Left lobe of liver (tissue), 2 donors: ENCODE measurements at regions not wholly inside any gene's neighbourhood (a gene's known extent, or its start where the extent isn't known, plus 50 kb on each side); places are given as distances from the start of the nearest gene placed in this dataset.
"Not testable (repeated sequence)": the region's sequence is repeated elsewhere in the genome, so short reads cannot be mapped to it uniquely, and the experiment has no call there.

ENCODE experiments used
- ATAC-seq: fragments of 200-7000 bp; cut with Tn5 transposase; one replicate; pipeline ENCODE4 v1.9.1; 2020; ENCODE audit warnings: mild to moderate bottlenecking, moderate library complexity
- DNase-seq: peaks from one replicate; pipeline ENCODE4 v3.0.0-alpha.2; 2020; ENCODE audit warnings: low spot score
- donor health status: DM: no; HTN: no; CAD: no; lungs with moderate emphysema.
- donor health status: DM: no; HTN: yes; CAD: no.

DNA sequence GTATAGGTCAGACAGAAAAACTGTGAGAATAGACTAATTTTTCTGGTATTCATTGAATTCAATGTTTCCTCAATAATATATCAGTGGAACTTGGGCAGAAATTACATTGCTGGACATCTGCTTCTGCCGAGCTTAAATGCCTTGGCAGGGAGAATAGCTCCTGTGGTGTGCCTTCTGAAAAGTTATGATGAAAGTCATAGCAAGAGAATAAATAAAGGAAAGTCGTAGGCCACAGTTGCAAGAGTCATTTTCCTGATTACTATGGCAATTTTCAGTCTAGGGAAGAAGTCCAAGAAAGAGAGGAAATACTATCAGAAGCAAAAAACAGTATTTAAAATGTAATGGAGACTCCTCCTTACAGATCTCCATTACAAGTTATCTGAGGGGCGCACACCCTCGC is 1596.1 kb upstream of the WWC1 start:
- no peak for ATAC-seq
- DNase-seq = no peak

DNA sequence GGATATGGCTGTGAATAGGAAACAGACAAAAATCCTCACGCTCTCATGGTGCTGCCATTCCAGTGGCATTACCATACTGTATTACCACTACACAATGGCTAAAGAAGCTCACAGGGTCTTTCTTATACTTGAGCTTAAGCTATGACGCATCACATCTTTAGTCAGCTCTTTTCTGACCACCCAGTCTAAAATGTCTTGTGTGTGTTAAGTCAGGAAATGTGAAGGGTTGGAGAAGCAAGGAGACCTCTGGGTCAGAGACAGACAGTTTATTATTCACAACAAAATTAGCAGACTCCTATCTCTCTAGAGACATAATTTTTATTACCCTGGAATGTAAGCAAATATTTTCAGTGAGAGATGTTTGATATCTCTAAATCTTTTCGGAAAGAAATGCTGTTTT is 1583.2 kb upstream of the WWC1 start:
- no peak for DNase-seq
- no peak for ATAC-seq

DNA sequence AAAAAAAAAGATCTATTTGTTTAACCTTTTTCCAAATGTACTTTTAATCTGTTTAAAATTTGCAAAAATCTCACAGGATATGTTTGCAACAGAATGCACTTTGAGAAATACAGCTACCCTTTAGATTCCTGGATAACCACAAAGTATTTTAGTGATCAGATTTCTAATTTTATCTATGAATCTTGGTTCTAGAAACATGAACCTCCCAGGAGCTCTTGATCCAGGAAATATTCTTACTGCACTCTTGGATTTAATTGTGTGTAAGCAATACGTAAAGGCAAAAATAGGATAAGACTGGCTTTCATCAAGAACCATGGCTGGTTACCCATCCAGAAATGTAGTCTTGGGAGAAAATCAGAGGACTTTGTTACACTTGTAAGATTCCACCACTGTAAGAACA is 1581.8 kb upstream of the WWC1 start:
- no peak for DNase-seq
- ATAC-seq = no peak

DNA sequence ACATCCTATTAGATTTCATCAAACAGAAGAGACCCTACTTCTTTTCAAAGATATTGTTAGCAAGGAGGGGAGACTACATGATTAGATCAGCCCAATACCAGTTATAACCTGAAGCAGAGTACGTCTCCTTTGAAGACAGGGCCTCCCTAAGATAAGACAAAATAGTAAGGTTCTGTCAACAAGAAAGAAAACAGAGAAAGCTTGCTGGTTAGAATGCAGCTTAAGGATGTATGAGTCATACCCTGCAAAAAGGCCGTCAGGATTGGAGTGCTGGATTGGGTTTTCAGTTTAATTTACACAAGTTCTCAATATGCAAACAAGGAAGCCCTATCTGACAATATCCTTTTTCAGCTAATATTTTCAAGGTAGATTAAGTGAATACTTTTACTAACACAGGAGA is 1581.2 kb upstream of the WWC1 start:
- DNase-seq (no peak), ATAC-seq (no peak)

DNA sequence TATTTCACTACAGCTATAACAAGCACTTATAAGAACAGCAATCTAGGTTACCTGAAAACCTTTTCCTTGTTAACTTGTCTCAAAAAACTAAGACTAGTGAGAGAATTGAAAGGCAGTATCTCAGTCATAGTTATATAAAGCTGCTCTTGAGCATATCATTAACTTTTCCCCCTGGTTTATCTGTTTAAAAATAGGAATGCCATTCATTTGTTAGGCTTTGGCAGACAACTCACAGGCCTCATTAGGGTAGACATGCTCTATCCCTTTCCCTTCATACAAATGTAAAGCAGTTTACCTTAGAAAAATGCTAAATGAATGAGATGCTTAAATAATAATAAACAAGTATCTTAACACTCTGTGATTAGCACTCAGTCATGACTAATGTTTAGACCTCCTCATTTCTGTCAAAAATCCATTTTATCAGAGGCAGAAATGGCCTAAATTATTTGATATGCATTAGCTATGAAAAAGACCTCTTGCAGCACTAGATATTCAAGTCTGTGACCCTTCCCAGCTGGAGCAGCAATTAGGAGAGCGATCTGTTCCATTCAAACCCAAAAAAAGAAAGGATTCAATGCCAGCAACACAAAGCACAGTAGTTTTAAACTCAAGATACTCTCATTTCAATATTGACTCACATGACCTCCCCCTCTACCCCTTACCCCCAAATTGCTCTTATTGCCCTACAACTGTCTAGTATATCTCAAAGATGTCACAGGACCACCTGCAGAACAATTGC is 1578.8 kb upstream of the WWC1 start:
- ATAC-seq (no peak), DNase-seq (no peak)

DNA sequence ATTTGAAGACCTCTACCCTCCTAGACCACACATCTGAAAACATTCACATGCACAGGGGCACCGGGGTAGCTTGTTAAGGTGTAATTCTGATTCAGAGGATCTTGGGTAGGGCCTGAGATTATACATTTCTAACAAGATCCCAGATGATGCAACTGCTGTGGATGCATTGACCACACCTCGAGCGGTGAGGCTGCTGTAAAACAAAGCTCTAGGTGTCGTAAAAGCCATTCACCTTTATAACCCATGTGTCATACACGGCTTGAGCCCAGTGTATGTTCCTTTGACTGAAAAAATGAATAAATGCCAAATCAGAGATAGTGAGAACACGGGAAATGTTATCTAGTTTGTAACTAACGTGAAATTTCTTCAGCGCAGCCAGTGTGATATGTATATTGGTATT is 1578.2 kb upstream of the WWC1 start:
- no peak for DNase-seq
- no peak for ATAC-seq

DNA sequence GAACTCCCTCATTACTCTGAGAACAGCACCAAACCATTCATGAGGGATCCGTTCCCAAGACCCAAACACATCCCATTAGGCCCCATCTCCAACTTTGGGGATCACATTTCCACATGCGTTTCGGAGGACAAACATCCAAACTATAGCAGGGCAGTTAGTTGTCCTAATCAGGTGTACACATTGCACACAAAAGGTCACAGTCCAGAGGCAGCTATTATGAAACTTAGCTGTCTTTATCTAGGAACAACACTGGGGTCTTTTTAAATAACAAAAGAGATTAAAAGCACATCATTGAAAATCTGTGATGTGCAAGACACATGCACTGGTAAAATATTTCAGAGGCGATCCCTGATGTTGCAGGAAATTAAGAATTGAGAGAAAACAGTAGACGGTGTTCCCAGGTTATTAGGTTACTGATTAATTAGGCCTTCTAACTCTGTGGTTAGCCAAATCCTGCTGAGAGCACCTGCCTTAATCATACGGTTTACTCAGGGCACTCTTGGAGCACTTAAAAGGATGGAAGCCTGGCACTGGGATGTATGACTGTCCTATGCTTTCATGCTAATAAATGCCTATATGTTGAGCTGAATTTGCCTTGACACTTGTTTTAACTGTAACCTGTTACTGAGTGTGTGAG is 1574.5 kb upstream of the WWC1 start:
- DNase-seq (peak; percentile 62), ATAC-seq (peak; percentile 94)

DNA sequence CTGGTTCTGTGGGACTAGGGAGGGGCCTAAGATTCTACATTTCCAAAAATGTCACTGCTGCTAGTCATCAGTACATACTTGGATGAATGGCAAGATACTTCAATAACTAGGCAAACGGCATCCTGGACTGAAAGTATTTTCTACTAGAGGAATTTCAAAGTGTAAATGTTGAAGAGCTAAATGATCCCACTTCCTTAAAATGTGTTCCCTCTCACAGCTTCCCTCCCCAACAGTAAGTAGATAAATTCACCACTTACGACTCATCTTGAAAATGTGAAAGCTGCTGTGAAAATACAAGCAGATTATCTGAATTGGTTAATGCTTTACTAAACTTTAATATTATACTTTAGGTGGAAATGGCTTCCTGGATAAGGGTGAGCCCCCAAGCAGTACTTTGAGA is 1571.5 kb upstream of the WWC1 start:
- DNase-seq = no peak
- no peak for ATAC-seq

DNA sequence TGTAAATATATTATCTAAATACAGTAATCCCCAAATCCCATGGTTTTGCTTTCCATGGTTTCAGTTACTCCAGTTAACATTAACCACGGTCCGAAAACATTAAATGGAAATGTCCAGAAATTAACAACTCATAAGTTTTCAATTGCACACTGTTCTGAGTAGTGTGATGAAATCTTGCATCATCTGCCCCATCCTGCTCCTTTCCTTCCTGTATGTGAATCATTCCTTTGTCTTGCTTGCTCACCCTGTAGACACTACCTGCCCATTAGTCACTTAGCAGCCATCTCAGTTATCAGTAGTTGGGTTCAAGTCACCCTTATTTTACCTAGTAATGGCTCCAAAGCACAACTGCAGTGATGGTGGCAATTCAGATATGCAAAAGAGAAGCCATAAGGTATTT is 1568.5 kb upstream of the WWC1 start:
- ATAC-seq = no peak

DNA sequence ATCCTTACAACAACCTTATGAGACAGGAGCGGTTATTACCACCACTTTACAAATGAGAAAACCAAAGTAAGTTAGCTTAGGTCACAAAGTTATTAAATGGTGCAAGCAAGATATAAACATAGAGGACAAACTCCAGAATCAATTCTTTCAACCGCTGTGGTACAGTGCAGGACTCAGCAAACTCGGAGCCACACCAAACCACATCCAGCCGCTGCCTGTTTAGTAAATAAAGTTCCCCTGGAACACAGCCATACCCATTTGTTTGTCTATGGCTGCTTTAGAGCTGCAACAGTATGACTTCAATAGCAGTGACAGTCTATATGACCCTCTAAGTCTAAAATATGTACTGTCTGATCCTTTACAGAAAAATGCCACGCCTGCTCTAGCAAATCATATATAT is 1567.2 kb upstream of the WWC1 start:
- ATAC-seq (peak; percentile 91), DNase-seq (peak; percentile 73)

More for the DNA sequence above, 1568.5 kb upstream of the WWC1 start:
- no peak for DNase-seq

DNA sequence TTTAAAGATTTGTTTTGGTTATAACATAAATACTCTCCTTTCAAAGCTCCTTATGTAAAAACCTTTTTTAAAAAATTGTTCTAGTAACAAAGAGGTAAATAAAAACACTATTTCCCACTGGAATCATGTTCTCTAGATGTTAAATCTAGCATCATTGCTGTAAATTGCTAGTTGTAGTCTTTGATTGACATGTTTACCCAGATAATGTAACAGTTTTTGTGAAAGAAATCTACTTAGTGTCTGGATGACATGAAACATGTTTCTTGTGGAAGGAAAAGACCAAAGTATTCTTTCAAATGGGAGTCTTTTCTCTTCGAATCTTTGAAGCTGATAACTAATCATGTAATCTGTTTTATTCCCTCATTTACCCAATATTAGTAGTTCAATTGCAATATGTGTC is 1565.9 kb upstream of the WWC1 start:
- ATAC-seq (no peak), DNase-seq (no peak)

DNA sequence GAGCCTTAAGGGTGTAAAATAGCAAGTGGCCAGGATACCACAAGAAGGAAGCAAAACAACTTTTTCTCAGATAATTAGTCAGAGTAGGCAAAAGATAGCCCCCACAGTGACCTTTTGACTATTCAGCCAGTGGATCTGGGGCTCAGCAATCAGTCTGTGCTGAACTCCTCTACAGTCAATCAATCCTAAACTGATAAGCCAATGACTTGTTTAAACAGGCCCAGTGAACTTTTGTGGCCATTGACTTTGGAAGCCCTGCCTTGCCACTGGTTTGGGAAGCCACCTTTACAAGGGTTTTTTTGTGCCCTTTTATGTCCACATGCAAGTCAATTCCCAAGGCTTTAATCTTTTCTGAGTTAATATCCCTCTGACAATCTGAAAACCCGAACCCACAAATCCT is 1565.0 kb upstream of the WWC1 start:
- peak; percentile 90 for ATAC-seq
- peak; percentile 55 for DNase-seq

DNA sequence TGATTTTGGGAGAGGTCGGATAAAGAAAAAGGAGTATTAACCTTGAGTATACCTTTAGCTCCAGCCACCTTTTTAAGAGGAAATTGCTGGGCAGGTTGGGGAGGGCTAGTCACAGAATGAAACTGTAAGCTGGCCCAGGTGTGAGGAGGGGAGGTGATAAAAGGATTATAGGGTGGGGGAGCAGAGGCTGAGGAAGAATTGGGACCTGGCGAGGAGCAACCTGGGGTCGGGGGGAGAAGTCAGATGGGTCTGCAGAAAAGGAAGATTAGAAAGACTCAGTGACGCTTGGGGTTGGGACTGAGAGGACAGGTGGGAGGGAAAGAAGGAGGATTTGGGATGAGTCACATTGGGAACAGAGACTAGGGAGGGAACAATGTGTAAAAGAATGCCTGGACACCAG is 1548.5 kb upstream of the WWC1 start:
- not testable (repeated sequence) for ATAC-seq, DNase-seq

DNA sequence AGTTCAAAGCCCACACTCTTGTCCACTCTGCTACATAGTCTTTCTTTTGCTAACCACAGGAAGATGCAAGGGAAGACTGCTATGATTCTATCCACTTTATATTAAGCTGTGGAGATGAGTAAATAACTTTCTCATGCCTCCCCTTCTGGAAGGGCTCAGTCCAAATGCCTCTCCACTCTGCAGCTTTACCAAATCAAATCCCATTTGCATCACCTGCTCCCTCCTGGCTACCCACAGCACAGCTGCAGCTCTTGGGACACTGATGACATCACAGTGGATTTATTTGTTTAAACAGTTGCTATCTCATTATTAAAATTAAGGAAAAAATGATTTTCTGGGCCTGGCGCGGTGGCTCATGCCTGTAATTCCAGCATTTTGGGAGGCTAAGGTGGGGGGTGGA is 1544.9 kb upstream of the WWC1 start:
- DNase-seq (no peak), ATAC-seq (no peak)

DNA sequence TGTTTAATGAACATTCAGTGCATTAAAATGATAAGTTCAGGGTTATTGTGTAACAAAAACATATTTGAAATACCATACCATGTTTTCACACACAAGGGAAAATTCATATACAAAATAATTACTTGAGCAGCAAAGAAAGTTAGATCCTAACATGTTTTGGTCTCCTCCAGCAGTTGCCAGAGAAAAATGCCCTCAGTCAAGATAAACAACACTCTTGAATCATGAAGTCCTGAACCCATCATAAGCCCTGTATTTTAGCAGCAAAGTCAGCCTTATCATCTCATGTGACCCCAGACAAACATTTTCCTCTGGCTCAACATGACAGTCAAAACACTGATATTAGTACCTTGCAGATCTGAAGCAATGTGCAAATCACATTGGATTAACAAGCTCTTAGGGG is 1541.1 kb upstream of the WWC1 start:
- DNase-seq (no peak), ATAC-seq (no peak)

DNA sequence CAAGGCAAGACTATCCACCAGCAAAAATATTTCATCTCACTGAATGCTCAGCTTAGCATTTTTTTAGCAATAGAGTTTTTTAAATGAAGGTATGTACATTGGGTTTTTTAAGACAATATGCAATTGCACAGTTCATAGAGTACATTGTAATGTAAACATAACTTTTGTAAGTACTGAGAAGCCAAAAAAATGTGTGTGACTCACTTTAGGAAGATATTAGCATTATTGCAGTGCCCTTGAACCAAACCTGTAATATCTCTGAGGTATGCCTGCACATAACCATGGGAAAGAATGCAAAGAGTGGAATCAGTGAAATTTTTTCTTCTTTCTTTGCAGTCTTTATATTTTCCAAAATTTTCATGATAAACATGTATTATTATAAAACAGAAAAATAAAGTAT is 1533.3 kb upstream of the WWC1 start:
- ATAC-seq (no peak), DNase-seq (no peak)

DNA sequence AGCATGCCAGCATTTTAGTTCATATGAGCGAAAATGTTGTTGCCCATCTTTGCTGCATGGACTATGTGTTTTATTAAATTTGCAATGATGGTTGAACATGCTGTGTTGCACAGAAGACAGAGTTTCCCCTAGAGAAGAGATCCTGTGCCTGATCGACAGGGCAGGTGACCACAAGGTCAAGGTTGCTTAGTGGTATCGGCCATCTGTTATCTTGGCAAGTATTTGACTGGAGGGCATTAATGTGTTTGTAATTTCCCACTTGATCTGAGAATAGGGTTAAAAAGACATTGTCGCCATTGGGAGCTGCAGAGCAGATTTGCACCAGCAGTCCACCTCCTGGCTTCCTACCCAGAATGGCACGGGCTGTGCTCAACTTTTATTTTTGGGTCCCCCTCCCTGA is 1523.6 kb upstream of the WWC1 start:
- ATAC-seq (no peak), DNase-seq (no peak)

DNA sequence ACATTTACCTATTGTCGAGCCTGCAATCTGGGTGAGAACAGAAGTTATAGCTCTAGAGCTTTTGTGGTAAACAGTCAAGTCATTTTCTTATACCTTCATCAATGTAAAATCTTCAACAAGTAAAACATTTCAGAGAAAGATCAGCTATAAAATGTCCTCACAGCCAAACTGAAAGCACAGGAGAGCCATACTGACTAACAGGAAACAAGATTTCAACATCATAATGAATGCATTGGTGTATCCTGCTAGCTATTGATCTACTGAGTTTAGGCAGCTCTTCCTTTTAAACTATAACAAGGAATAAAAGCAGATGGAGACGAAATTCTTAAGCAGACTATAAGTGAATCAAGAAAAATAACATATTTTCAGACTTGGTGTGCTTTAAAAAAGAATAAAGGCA is 1522.9 kb upstream of the WWC1 start:
- DNase-seq (no peak), ATAC-seq (no peak)

DNA sequence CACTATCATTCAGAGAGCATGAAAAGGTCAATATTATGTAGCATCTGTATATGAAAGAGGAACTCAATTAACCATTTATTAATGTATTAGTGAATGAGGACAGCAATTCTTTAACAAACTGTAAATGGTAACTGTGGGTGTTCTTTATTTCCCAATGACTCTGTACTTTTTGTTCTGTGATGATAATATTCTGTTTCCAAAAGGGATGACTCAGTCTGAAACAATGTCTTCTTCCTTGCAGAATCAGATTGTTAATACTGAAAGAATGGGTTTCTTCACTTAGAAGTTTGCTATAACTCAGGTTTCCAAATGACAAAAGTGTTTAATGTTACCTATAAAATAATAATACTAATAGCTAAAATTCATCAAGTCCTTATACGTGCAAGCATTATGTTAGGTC is 1518.7 kb upstream of the WWC1 start:
- no peak for ATAC-seq

DNA sequence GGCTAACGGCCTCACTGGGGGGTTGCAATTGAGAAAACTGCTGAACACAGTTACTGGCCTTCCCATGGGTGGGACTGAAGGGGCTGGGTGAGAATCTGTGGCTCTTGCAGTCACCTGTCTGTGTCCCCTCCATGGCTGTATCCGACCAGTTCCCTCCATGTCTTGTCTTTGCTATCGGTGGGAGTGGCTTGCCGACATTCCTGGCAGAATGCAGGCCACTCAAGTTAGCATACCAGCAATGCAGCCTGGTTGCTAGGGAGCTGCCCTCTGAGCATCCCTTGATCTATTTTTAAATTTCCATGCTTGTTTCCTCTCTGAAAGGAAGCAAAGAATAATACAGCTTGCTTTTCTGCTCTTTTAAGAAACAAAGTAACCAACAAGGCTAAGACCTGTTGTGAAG is 1509.7 kb upstream of the WWC1 start:
- DNase-seq = no peak
- ATAC-seq = no peak

More for the DNA sequence above, 1518.7 kb upstream of the WWC1 start:
- no peak for DNase-seq

DNA sequence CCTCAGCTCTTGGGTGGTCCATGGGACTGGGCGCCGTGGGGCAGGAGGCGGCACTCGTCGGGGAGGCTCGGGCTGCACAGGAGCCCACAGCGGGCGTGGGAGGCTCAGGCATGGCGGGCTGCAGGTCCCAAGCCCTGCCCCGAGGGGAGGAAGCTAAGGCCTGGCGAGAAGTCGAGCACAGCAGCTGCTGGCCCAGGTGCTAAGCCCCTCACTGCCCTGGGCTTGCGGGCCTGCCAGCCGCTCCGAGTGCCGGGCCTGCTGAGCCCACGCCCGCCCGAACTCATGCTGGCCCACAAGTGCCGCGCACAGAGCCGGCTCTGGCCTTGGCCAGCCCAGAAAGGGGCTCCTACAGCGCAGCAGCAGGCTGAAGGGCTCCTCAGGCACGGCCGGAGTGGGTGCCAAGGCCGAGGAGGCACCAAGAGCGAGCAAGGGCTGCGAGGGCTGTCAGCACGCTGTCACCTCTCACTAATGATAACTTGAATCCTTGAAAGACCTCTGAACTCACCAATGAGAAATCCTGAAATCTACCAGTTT is 1506.8 kb upstream of the WWC1 start:
- ATAC-seq (no peak), DNase-seq (no peak)

DNA sequence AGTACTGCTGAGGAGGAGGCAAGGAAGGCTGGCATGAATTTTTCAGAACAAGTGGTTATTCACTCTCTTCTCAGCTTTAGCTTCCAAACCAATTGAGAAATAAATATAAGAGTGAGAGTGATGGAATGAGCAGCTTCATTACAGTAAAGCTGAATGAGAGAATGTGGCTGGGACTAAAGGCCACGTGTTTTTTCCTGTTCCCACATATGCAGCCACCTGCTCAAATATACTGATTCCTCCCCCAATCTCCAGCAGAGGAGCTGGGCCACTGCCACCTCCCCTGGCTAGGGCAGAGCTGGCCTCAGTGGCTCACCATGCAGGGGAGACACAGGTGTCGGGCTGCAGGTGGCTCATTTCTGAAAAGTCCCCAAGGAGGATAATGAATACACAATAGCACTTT is 1505.3 kb upstream of the WWC1 start:
- DNase-seq = no peak
- no peak for ATAC-seq

DNA sequence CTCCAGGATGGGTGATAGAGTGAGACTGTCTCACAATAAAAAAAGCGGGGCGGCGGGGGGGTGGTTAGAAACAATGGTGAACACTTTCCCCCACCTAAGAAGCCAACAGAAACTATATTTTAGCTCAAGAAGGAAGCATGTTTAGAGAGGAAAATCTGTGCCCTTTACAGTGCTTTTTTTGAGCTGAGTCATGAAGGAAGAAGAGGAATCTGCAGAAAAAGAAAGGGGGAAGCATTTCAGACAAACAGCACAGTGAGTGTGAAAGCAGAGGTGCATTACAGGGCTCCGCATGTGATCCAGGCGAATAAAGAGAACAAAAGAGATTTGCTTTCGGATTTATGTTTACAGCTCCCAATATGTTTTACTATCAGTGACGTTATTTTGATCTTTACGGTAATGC is 1504.6 kb upstream of the WWC1 start:
- no peak for ATAC-seq
- DNase-seq = no peak
